T-helper 9 cell (primary cell): ENCODE measurements at regions not wholly inside any gene's neighbourhood (a gene's known extent, or its start where the extent isn't known, plus 50 kb on each side); places are given as distances from the start of the nearest gene placed in this dataset.

Experiments used
- DNase-seq: peaks from one replicate; pipeline ENCODE4 v3.0.0-alpha.2; 2020

GRCh38 chr2:13109516-13109915 is 392.8 kb downstream of the TRIB2 start:
- no peak for DNase-seq

GRCh38 chr2:13110825-13111224 is 394.1 kb downstream of the TRIB2 start:
- DNase-seq: no peak

GRCh38 chr2:13113002-13113401 is 396.3 kb downstream of the TRIB2 start:
- DNase-seq: no peak

GRCh38 chr2:13114391-13114790 is 397.7 kb downstream of the TRIB2 start:
- no peak for DNase-seq

- DNase-seq: no peak
Measured at GRCh38 chr2:13115643-13116042, 398.9 kb downstream of the TRIB2 start.

- DNase-seq: no peak
Measured at GRCh38 chr2:13121096-13121495, 404.4 kb downstream of the TRIB2 start.

GRCh38 chr2:13128139-13128538 is 411.4 kb downstream of the TRIB2 start:
- no peak for DNase-seq

GRCh38 chr2:13135369-13135768 is 418.6 kb downstream of the TRIB2 start:
- no peak for DNase-seq

- no peak for DNase-seq
Measured at GRCh38 chr2:13135856-13136255, 419.1 kb downstream of the TRIB2 start.

GRCh38 chr2:13137679-13138078 is 420.9 kb downstream of the TRIB2 start:
- DNase-seq: no peak

- DNase-seq: no peak
Measured at GRCh38 chr2:13141315-13141714, 424.6 kb downstream of the TRIB2 start.

GRCh38 chr2:13143451-13143850 is 426.7 kb downstream of the TRIB2 start:
- no peak for DNase-seq

GRCh38 chr2:13156916-13157315 is 440.2 kb downstream of the TRIB2 start:
- DNase-seq: no peak

GRCh38 chr2:13158466-13158865 is 441.7 kb downstream of the TRIB2 start:
- DNase-seq: no peak

GRCh38 chr2:13180729-13181128 is 464.0 kb downstream of the TRIB2 start:
- no peak for DNase-seq

- DNase-seq: no peak
Measured at GRCh38 chr2:13193075-13193474, 476.3 kb downstream of the TRIB2 start.

GRCh38 chr2:13193900-13194299 is 477.2 kb downstream of the TRIB2 start:
- no peak for DNase-seq

GRCh38 chr2:13195270-13195669 is 478.5 kb downstream of the TRIB2 start:
- DNase-seq: no peak

- DNase-seq: no peak
Measured at GRCh38 chr2:13197248-13197647, 480.5 kb downstream of the TRIB2 start.

- DNase-seq: no peak
Measured at GRCh38 chr2:13201924-13202323, 485.2 kb downstream of the TRIB2 start.

- no peak for DNase-seq
Measured at GRCh38 chr2:13212115-13212514, 495.4 kb downstream of the TRIB2 start.

GRCh38 chr2:13218205-13218604 is 501.5 kb downstream of the TRIB2 start:
- DNase-seq: no peak

- DNase-seq: no peak
Measured at GRCh38 chr2:13227578-13227977, 510.8 kb downstream of the TRIB2 start.

- no peak for DNase-seq
Measured at GRCh38 chr2:13230221-13230620, 513.5 kb downstream of the TRIB2 start.

- DNase-seq: no peak
Measured at GRCh38 chr2:13240061-13240460, 523.3 kb downstream of the TRIB2 start.
